GM19455 (cell line): ENCODE measurements at regions not wholly inside any gene's neighbourhood (a gene's known extent, or its start where the extent isn't known, plus 50 kb on each side); places are given as distances from the start of the nearest gene placed in this dataset.

Experiments used
- ATAC-seq: cut with Tn5 transposase; IDR thresholded peaks from one replicate; pipeline ENCODE4 v1.9.1; 2021; ENCODE audit not compliant: unreplicated experiment

DNA sequence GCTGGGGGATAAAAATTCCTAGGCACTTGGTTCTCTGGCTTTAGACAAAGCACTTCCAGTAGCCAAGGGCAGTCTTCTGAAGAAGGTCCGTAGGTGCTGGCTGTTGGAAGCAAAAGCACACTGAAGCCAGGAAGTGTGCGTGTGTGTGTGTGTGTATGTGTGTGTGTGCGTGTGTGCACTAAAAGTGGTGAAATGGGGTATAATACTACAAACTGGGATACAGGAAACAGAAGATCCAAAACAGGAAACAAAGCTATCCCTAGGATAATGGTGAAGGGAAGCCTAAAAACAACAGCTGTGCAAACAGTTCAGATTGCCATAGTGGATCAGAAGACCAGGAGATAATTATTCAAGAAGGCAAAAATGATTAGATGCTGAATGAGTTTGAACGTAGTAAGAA lies 103.4 kb downstream of the IL20RB start:
- no peak for ATAC-seq

DNA sequence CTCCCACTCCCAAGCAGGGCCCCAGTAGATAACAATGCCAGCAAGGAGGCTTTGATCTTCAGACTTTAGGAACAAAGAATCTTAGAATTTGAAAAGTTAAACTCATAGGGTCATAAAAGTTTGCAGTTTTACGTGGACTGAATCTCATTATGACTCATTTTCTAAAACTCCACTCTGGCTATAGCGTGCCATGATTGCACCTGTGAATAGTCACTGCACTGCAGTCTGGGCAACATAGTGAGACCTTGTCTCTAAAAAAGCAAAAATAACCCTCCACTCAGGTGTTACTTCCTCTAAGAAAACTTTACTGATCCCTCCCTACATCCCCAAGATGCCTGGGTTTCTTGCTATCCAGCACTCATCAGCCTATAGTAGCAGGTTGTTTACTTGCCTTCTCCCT lies 104.5 kb downstream of the IL20RB start:
- peak; percentile 83 for ATAC-seq

DNA sequence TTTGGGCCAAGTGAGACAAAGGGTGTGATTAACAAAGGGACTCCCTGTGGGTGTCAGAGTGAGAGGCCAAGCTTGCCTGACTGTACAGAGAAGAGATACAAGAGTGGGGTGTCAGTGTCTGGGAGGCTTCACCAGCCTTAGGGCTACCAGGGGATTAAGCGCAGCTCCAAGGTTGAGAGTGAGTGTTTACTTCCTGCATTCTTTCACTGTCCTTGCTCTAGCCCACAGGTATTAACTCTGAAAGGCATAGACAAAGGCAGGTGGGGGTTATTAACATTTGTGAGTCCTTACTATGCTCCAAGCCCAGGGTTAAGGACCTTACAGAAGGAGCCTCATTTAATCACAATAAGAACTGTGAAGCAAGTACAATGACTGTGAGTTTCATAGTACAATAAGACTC lies 107.6 kb downstream of the IL20RB start:
- no peak for ATAC-seq

DNA sequence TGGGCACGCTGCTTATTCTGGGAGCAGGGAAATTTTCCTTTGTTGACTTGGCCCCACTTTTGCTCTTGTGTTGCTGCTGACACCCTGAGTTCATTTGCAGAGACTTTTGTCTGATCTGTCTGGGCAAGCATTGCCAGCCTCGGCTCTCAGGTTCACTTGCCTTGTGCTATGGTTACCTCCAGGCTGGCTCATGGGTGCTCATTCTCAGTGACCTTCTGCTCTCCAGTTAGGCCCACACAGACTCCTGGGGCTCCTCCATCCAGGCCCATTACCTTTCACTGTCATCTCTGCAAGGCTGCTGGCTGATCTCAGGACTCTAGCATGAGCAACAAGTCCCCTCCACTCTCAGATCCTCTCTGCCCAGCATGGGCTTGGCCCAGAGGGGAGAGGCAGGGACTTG lies 108.3 kb downstream of the IL20RB start:
- no peak for ATAC-seq

DNA sequence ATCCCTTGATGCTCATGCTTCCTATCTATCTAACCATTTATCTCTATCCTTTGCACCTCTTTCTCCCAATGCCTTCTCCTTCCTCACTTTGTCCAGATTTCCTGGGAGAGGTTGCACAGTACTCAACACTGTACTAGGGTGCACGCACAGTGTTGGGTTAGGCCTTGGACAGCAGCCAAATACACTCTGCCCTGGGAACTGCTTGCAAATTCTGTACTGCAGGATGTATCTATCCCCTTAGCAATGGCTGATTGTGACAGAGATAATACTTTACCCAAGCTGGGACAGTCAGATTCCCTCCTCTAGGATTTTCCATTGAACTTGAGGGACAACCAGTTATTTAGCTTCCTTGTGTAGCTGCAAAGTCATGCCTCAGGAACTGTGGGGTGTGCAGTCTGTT lies 113.3 kb downstream of the IL20RB start:
- no peak for ATAC-seq

DNA sequence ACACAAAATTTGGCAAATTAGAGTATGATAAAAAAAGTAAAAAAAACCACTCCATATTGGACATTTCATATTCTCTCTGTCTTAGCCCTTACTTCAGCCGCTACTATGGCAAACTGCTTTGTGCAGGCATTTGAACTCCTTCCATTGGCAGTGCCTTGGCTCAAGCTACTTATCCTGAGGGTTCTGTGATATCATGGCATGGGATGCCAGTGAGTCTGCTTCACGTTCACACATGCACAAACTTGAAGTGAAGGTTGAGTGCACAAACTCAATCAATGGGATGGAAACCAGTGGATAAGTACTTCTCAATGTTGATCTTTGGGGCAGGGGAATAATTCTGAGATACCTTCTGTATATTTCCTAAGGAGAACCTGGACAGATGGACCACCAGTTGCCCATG lies 117.2 kb downstream of the IL20RB start:
- ATAC-seq = no peak

DNA sequence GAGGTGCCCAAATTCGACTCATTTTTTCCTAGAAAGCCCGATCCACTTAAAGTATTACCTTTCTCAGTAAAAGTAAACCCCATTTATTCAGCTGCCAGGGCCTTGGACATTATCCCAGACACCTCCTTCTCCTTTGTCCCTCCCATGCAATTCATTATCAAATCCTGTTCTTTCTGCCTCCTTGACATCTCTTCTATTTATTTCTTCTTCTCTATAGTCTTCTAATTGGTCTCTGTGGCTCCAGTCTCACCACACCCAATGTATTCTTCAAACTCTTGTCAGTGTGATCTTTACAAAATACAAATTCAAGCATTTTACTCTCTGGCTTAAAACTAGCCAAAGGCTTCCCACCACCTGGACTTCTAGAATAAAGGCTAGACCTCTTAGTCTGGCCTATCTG lies 120.3 kb downstream of the IL20RB start:
- ATAC-seq = no peak

DNA sequence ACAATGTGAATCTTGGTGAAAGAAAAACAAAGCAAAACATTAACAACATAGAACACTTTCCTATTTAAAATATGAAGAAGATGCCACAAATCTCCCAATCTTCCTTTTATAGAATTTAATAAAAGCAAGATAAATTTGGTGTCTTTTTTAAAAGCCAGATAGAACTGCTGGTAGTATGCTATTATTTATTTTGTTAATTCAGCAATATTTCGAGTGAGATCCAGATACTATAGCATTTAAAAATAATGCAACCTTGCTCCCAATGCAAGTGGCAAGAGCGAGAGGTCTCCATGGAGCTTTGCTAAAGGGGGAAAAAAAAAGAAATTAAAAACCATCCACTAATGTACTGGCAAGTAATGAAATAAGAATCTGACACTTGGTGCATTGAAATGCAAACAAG lies 121.8 kb downstream of the IL20RB start:
- no peak for ATAC-seq

DNA sequence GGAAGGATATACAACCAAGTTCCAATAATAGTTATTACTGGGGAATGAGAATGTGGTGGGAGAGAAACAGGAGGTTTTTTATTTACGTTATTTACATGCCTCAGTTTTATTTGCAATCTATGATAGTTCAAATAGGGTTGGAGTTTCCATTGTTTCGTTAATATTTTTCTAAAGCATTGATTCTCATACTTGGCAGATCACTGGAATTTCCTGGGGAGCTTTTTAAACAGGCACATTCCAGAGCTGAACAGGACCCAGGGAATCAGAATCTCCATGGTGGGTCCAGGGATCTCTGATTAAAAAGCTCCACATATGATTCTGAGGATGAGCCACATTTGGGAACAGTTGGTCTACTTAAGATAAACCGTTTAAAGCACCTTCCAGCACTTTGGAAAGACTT lies 123.9 kb downstream of the IL20RB start:
- ATAC-seq = no peak

DNA sequence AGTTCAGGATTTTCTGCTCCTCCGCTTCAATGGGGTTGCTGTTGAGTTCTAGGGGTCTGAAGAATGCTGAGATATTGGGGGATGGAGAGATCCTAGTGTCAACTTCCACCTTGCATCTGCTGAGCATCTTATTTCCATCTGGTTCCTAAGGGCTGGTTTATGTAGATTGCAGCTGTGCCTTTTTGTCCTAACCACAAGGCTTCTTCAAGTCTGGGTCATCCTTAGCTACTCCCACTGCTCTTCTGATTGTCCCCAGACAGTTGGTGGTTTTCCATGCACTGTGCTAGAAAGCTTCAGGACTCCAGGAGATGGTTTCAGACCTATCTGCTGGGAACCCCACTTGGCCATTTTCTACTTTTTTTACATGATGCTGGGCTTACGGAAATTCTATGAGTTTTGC lies 125.0 kb downstream of the IL20RB start:
- ATAC-seq = no peak

DNA sequence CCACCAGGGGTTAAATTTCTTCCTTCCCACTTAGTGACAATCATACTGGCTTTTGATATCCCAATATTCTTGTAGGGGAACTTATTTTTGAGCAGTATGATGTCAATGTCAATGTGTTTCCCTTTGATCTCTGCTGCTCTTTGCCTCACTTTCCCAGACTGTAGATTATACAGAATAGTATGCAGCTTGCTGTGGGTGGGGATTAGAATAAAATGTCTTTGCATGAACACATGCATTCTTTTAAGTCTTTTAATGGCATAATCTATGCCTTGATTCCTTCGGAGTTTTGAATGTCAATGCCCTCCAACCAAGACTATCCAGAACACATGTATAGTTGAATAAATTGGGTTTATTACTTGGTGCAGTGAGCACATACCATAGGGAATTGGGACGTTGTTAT lies 125.5 kb downstream of the IL20RB start:
- no peak for ATAC-seq

DNA sequence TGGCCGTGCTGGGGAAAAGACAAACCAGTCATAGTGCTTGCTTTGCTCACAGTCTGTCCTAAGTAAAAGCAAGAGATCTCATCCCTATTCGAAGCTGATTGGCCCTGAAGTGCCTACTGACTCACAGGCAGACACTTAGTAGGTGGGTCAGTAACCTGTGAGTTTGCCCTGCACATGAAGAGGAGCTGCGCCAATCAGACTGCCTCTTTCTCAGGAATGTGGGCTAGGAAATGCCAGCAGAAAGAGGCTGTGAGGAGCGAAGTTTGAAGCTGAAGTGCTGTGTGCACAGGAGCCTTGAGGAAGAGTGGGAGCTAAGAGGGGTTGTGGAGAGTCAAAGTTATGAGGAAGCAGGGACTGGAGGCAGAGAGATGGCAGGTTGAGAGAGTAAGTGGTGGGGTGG lies 126.8 kb downstream of the IL20RB start:
- no peak for ATAC-seq

DNA sequence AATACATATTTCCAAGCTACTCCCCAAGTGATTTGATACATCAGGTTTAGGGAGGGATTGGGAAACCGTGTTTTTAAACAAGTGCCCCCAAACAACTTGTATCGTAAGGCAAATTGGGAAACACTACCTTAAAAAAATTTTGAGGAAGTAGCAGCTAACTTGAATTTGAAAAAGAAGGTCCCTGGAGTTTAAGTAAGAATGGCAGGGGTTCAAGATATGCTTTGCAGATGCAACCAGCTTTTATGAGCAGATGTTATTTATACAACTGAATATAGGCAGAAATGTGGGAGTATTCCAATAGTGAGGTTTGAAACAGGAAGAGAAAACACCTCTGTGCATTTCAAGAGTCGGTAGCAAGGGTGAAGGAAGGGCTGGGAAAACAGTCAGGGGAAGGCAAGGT lies 139.6 kb downstream of the IL20RB start:
- no peak for ATAC-seq

DNA sequence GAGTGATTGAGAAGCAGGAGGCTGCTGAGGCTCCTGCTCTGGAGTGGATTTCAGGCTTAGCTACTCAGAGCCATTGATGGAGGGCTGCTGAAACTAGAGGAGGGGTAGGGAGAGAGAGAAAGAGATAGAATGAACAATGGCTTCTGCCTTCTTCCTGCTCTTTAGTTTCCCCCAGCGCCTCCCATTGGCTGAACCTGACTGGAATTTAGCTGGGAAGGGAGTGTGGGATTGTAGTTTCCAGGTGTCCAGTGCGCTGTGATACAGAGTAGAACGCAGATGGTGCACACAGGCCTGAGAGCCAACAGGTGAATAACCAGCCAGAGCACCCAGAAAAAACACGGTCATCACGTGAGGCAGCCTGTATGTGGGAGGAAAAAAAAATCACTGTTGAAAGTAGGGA lies 140.1 kb downstream of the IL20RB start:
- ATAC-seq = no peak

DNA sequence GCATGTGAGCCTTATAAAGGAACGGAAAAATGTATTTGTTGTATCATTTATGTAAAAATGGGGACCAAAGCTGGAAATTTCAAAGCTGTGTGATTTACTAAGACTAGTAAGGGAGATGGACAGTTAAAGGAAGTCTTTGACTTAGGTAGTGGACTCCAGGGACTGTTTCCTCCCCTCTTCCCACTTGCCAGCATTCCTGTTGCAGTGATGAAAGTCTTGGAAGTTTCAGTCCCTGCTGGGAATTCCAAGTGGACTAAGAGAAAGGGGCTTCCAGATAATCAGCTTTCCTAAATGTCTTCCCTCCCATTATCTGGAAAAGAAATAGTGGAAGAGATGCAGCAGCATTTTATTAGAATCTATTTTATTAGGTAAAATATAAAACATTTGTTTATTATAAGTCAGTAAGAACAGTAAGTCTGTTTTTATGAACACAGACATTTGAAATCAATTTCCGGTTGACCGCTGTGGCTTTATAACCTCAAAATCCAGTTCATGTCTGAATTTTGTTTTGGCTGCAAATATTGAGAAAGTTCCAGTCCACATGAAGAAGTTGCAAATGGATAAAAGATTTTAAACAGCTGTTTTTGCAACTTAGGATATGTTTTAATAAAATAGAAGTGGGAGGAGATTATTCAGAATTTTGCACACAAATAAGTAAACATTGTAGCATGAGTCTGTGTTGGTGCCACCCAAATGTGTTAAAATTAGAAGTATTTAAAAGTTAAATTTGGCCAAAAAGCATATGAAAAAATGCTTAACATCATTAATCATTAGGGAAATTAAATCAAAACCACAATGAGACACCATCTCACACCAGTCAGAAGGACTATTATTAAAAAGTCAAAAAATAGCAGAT lies 141.8 kb downstream of the IL20RB start:
- no peak for ATAC-seq

DNA sequence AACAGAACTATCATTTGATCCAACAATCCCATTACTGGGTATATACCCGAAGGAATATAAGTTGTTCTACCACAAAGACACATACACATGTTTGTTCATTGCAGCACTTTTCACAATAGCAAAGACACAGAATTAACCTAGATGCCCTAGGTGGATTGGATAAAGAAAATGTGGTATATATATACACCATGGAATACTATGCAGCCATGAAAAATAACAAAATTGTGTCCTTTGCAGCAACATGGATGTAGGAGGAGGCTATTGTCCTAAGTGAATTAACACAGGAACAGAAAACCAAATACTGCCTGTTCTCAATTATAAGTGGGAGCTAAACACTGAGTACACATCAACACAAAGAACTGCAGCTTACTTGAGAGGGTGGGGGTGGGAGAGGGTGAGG lies 142.5 kb downstream of the IL20RB start:
- no peak for ATAC-seq

DNA sequence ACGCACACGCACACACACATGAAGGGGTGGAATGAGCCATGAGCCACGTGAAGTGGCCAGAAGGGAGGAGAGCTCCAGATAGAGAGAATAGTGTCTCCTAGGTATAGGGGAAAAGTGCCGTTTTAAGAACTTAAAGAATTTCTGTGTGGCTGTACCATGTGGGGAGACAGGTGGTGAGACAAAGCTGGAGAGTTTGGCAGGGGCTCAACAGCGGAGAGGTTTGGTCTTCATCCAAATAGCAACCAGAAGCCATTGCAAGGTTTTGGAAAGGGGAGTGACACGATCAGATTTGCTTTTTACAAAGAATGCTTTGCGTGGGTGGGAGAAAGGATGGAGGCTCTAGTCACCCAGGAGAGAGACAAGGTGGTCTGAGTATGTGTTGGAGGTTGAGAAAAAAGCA lies 146.0 kb downstream of the IL20RB start:
- ATAC-seq = no peak

DNA sequence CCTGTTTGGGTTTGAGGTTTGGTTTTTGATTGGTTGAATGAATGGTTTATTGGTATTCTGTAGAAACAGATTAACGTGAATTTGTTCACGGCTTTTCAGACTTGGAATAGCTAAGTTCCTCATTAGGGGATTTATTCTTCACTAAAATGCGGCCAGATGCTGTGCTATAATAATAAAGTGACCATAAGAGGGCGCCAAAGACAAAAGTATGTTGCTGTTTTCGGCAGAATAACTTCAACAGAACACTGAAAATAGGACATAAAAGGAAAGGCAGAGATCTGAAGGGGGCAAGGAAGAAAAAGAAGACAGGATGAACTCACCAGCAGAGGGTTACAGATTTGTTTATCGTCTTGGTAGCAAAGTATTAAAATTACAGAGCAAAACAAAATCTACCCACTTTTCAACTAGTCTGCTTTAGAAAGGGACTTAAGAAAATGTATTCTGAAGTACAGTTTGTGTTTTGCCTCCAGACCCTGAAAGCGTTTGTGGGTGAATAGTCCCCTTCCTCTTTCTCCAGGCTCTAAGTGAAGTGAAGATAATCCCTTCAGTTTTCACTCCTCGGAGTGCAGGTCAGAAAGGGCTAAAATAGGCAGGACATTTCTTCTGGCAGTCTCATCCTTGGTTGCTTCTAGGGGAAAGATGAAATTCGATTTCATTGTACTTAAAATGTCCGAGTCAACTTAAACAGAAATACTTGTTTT lies 147.6 kb downstream of the IL20RB start:
- ATAC-seq = no peak

DNA sequence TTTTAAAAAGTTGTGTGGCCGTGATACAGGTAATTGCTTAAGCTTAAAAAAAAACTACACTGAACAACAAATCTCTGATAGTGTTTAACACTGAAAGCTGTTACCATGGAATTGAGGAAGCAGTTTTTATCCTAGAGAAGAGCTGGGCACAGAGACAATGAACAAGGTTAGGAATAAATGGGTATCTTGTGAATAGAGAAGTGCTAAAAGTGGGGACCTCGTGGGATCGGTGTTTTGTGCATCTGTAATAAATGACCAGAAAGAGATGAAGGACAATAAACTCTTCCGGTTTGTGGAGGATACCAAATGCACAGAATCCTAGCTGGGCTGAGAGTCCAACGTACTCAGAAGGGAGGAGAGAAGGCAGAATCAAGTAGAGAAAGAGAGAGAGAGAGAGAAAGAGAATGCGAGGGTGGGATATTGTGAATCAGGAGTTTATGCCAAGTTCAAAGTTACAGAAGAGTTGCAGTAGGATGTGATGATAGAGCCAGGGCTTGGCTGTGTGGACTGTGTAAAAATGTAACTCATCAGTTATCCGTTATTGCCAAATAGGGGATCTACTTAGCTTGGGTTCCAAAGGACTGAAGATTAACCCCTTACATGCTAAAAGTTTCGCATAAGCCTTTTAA lies 148.9 kb downstream of the IL20RB start:
- ATAC-seq = no peak

DNA sequence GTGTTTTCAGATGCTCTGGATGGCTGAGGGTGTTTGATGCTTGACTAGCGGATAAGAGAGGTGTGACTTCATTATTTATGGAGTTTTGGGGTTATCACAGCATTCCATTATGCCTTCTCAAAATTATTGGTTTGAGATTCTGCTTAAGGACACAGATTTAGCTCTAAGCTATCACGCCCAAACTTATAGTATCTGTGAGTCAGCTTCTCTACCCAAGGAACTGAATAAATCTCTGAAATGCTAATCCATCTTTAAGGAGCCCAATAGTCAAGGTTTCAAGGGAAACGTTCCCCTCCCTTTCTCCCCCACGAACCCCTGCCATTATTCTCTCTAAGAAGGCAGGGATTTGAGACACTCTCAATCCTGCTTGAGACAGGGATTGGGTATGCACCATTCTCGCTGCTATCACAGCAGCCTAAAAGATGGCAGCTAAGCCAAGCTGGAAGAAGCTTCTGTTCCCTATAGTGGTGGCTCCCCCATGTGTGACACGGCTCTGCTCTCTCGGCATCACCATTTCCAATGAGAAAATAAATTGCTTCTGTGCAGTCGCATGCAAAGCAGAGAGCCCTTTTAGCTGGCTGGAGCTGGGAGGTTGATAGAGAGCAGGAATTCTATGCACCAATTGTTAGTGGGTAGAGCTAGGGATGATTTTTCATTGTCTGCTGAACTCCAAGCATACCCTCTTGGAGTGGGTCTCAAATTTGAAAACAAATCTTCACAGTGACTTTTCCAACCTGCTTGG lies 151.1 kb downstream of the IL20RB start:
- no peak for ATAC-seq

DNA sequence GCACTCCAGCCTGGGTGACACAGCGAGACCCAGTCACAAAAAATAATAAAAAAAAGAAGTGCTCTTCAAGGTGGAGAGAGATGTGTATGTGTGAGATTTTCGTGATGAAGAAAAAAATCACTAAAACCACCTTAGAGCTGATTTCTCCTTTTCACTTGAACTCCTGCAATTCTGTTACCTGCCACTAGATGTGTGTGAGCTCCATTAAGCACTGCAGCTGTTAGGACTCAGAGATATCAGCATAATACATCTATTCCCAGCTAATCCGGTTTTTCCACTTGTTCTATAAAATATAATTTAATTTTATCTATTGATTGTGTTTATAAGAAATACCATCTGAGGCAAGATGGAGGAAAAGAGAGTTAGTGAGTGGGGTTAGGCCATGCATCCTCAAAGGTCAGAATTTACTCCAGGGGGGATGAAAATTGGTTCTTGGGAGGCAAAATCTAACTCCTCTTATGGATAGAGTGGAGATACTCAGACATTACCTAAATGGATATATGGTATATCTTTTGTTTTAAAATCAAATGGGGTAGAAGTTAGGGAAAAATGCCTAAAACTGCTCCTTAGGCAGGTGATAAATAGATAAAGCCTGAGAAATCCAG lies 152.7 kb downstream of the IL20RB start:
- peak; percentile 66 for ATAC-seq
